OCI-LY3 (cell line): ENCODE measurements at regions not wholly inside any gene's neighbourhood (a gene's known extent, or its start where the extent isn't known, plus 50 kb on each side); places are given as distances from the start of the nearest gene placed in this dataset.

Source experiments
- EZH2phosphoT487 ChIP-seq: fragments of 200-600 bp; shearing (Covaris generic); IDR thresholded peaks from 2 replicates; pipeline ENCODE4 v1.6.1; 2018; ENCODE audit warnings: antibody characterized with exemption, mixed run types, low read depth
- TF ChIP-seq, protein P1 (sequence below): fragments of 200-600, 300-600 bp; sonication (generic); IDR thresholded peaks from 2 replicates; pipeline ENCODE4 v1.5.1; 2014; ENCODE audit warnings: antibody characterized with exemption, low read length, low read depth

DNA sequence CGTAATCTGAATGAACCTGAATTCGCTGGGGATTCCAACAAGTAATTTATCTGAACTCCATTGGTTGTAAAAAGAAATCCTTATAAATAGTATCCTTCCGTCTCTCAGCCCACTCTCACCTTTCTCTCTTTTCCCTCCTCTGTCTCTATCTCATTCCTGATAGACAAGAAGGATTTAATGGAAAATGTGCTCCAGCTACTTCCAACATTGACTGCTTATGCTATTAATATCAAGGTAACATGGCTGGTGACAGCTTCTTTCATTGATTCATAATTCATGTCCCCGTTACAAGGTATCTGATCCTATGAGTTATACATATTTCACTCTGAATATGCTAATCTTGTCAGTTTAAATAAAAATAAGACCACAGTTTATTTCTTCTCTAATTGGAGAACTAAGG is 326.8 kb downstream of the RASEF start:
- TF ChIP-seq, protein P1, sequence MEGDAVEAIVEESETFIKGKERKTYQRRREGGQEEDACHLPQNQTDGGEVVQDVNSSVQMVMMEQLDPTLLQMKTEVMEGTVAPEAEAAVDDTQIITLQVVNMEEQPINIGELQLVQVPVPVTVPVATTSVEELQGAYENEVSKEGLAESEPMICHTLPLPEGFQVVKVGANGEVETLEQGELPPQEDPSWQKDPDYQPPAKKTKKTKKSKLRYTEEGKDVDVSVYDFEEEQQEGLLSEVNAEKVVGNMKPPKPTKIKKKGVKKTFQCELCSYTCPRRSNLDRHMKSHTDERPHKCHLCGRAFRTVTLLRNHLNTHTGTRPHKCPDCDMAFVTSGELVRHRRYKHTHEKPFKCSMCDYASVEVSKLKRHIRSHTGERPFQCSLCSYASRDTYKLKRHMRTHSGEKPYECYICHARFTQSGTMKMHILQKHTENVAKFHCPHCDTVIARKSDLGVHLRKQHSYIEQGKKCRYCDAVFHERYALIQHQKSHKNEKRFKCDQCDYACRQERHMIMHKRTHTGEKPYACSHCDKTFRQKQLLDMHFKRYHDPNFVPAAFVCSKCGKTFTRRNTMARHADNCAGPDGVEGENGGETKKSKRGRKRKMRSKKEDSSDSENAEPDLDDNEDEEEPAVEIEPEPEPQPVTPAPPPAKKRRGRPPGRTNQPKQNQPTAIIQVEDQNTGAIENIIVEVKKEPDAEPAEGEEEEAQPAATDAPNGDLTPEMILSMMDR, result no peak
- TF ChIP-seq EZH2phosphoT487, result no peak
